GM18517 (cell line): ENCODE measurements at regions not wholly inside any gene's neighbourhood (a gene's known extent, or its start where the extent isn't known, plus 50 kb on each side); places are given as distances from the start of the nearest gene placed in this dataset.

Experiments
- ATAC-seq: cut with Tn5 transposase; IDR thresholded peaks from one replicate; pipeline ENCODE4 v1.9.1; 2021; ENCODE audit warnings: mild to moderate bottlenecking, moderate library complexity; ENCODE audit not compliant: unreplicated experiment

- no peak for ATAC-seq
These were observed 82.4 kb upstream of the KLF3 start for GRCh38 chr4:38581426-38582106.

GRCh38 chr4:38582445-38582844, 81.6 kb upstream of the KLF3 start:
- no peak for ATAC-seq

DNA sequence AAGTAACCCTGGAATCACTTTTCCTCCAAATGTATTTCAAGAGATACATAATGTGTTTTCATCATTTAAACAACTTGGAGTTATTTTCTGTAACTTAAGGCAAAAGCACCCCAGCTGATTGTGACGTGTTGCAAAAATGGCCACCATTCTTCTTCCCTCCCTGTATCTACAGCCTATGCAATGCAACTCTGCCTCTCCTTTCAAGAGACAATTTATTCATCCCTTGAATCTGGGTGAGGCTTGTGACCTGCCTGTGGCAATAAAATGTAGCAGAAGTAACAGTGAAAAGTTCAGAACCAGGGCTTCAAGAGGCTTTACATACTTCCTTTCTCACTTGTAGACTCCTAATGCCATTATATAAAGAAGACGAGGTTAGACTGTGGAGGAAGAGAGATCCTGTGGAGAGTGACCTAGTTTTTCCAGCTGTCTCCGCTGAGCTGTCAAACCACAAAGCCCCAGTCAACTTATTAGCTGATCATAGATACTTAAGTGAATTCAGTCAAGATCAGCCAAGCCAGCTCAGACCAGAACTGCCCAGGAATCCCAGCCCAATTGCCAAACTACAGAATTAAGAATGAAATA, 81.0 kb upstream of the KLF3 start:
- ATAC-seq: no peak

DNA sequence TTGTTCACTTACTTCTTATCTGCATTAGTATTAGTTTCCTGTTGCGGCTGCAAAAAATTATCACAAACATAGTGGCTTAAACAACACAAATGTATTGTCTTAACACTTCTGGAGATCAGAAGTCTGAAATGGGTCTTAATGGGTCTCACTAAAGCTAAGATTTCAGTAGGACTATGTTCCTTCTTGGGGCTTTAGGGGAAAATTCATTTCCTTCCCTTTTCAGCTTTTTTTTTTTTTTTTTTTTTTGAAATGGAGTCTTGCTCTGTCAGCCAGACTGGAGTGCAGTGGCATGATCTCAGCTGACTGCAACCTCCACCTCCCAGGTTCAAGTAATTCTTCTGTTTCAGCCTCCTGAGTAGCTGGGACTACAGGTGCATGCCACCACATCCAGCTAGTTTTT, 78.1 kb upstream of the KLF3 start:
- no peak for ATAC-seq

DNA sequence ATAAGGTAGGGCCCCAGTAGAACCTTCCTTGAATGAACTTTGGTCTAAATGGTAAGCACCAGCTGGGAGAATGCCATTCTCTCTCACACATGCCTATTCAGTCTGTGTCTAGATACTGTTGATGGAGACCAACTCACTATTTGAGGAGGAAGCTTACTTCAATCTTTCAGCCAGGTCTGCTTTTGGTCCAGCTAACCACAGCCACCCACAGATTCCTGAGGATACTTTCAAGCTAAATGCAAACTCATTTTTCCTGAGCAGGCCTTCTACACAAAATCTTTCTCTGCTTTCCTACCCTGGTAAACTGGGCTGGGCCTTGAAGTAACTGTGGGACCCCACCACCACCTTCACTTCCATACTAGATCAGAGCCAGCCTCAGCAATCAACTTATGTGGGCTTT, 76.9 kb upstream of the KLF3 start:
- no peak for ATAC-seq

- ATAC-seq: no peak
These were observed 74.0 kb upstream of the KLF3 start for GRCh38 chr4:38590046-38590445.

- no peak for ATAC-seq
These were observed 72.2 kb upstream of the KLF3 start for GRCh38 chr4:38591617-38592337.

- ATAC-seq: no peak
These were observed 65.5 kb upstream of the KLF3 start for GRCh38 chr4:38598489-38598888.

DNA sequence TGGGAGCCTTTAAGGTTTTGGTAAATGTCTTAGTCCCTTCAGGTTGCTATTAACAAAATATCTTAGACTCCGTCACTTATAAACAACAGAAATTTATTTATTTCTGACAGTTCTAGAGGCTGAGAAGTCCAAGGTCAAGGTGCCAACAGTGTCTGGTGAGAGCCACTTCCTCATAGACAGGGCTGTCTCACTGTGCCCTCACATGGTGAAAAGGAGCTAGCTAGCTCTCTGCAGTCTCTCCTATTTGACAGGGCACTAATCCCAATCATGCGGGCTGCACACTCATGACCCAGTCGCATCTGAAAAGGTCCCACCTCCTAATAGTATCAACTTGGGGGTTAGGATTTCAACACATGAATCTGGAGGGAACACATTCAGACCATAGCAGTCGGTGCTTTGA, 63.4 kb upstream of the KLF3 start:
- no peak for ATAC-seq

GRCh38 chr4:38601244-38601915, 62.6 kb upstream of the KLF3 start:
- no peak for ATAC-seq

- no peak for ATAC-seq
These were observed 62.1 kb upstream of the KLF3 start for GRCh38 chr4:38601916-38602291.

DNA sequence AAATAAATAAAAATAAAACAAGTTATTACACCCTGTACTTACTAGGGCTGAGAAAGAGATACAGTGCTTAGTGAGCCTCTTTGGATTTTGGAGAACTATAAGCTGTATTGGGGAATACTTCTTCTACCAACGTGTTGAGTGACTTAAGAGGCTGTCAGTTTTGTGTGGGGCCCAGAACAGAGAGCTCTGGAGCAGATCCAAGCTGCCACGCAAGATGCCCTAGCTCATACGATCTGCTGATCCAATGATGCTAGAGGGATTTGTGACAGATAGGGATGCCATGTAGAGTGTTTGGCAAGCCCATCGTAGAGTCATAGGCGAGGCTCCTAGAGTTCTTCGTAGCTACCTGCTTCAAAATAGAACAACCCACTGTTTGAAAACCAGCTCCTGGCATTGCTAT, 60.3 kb upstream of the KLF3 start:
- ATAC-seq: no peak

GRCh38 chr4:38605181-38605752, 58.7 kb upstream of the KLF3 start:
- no peak for ATAC-seq

DNA sequence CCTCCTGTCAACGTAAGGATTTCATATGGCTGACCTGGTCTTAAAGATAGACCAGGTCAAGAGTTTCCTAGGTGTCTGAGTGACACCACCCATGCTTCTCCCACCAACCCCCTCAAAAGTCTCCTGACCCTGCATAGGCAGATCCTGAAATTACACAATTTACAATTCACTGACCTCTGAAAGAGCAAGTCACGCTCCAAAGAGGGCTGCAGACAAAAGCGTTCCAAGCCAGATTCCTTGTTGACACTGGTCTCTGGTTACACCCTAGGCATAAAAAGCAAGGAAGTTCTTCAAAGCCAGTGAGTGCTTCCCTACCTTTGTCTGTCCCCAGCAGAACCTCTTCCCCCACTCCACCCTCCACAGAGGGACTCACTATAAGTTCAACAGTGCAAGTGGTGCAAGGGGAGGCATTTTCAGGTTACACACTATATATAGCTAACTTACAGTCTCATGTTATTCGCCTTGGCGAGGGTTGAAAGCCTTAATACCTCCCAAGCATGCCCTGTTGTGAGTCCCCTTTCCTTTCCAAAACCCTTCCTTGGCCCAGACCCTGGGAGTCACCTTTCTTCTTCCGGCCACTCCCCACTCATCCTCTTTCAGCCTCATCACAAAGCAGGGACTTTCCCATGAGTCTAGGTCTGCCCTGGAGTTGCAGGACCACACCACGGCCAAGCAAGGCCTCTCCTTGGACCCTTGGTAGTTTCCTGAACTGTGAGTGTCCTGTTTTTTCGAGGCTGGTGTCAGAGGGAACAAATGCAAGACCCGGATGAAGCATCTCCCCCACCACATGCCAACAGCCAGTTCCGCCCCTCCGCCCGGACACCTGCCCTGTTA, 58.0 kb upstream of the KLF3 start:
- no peak for ATAC-seq

DNA sequence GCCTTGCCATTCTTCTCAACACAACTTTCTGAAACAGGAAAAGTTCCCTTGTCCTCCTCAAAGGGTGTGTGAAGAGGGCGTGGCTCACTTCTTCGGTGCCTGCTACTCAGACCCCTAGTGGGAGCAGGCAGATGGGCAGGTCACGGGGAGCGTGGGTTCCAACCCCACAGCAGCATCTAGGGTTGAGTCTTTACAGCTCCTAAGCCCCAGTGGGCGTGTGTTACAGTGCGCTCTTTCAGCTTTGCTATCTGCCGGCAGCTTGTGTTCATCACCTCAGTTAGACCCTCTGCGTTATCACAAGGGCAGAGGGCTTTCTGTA, 57.5 kb upstream of the KLF3 start:
- no peak for ATAC-seq

DNA sequence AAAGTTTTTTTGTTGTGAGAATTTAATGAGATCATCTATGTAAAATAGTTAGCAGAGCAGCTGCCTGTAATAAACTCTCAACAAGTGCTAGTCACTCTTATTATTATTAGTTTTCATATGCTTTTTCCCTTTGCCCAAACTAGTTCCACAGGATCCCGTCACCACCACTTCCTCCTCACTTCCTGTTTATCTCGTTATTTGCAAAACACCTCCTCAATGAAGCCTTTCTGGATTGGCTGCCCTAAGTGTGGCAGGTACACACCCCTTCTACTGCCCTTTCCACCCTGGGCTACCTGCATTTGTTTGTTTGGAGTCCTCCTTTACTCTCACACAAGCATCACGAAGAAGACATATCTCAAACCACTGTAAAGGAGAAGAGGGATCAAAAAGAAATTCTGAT, 54.4 kb upstream of the KLF3 start:
- no peak for ATAC-seq

GRCh38 chr4:38610521-38610920, 53.5 kb upstream of the KLF3 start:
- ATAC-seq: no peak

- no peak for ATAC-seq
These were observed 53.0 kb upstream of the KLF3 start for GRCh38 chr4:38610966-38611431.

DNA sequence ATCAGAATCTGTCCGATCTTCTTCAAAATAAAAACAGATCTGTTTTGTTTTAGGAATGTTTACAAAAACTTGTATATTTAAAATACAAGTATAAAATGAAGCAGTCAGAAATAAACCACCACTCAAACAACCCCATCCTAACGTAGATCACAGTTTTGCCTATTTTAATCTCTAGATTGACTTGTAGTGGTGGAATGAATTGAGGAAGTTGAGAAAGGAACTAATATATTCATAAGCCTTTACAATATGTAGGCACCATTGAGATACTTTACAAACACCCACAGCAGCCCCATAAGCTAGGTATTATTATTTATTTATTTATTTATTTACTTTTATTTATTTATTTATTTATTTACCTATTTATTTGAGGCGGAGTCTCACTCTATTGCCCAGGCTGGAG, 52.3 kb upstream of the KLF3 start:
- no peak for ATAC-seq

DNA sequence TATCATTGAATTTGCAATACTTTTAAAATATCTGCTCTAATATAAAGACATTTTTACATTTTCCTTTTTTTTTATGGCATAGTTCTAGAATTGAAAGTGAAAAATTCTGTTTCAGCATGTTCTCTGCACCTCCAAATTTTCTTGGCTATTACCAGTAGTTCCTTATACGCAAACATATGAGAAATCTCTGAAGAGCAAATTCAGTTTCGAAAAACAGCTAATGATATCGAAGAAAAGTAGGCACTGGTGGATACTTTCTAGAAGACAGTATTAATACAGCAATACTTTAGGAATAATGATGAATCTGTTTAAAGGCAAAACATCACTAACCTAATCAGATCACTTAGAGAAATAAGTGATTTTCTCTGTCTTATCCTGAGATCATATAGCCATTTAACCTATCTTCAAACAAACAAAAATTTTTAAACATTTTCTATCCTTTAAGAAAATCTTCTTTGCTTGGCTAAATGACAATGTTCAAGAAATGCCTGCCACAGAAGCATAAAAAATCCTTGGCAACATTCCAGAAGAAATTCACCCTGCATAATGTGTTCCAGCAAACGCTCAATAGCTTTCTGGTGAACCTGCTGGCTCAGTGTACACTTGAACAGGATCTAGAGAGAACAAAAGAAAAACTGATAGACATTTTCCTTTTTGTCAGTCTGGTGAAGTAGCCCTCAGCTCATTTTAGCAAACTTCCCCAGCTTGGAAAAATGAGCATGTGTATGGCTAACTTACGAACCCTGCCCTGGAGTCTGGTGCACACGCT, 51.2 kb upstream of the KLF3 start:
- ATAC-seq: no peak
